H9 (cell line): ENCODE measurements at regions not wholly inside any gene's neighbourhood (a gene's known extent, or its start where the extent isn't known, plus 50 kb on each side); places are given as distances from the start of the nearest gene placed in this dataset.

Experiments used
- DNase-seq: peaks from one replicate; pipeline ENCODE4 v3.0.0-alpha.2; 2017
- H2AFZ ChIP-seq: one replicate; pipeline ENCODE4 v1.6.1; 2013; ENCODE audit warnings: mild to moderate bottlenecking, low read length, control low read depth, moderate library complexity
- H2AK5ac ChIP-seq: 2 replicates; pipeline ENCODE4 v1.6.1; 2013; ENCODE audit warnings: low read length, control low read depth, mixed read lengths; ENCODE audit not compliant: insufficient read length
- H2BK120ac ChIP-seq: one replicate; pipeline ENCODE4 v1.6.1; 2013; ENCODE audit warnings: low read depth, mild to moderate bottlenecking, low read length, control low read depth, inconsistent platforms; ENCODE audit not compliant: poor library complexity, severe bottlenecking
- H2BK12ac ChIP-seq: 2 replicates; pipeline ENCODE4 v1.6.1; 2013; ENCODE audit warnings: low read length, control low read depth, mixed read lengths, low read depth; ENCODE audit not compliant: insufficient read length
- H2BK15ac ChIP-seq: 2 replicates; pipeline ENCODE4 v1.6.1; 2013; ENCODE audit warnings: low read depth, low read length, control low read depth
- H2BK20ac ChIP-seq: one replicate; pipeline ENCODE4 v1.6.1; 2013; ENCODE audit warnings: low read depth, mild to moderate bottlenecking, low read length, control low read depth, inconsistent platforms; ENCODE audit not compliant: poor library complexity, severe bottlenecking
- H2BK5ac ChIP-seq: 2 replicates; pipeline ENCODE4 v1.6.1; 2013; ENCODE audit warnings: low read length, control low read depth, mixed read lengths; ENCODE audit not compliant: insufficient read length
- H3K14ac ChIP-seq: 2 replicates; pipeline ENCODE4 v1.6.1; 2013; ENCODE audit warnings: low read length, control low read depth; ENCODE audit not compliant: insufficient read depth
- H3K18ac ChIP-seq: 2 replicates; pipeline ENCODE4 v1.6.1; 2013; ENCODE audit warnings: low read depth, mild to moderate bottlenecking, mixed read lengths, low read length, control low read depth; ENCODE audit not compliant: insufficient read length
- H3K23ac ChIP-seq: 2 replicates; pipeline ENCODE4 v1.6.1; 2013; ENCODE audit warnings: low read length, control low read depth, mixed read lengths, low read depth; ENCODE audit not compliant: insufficient read length
- H3K23me2 ChIP-seq: 2 replicates; pipeline ENCODE4 v1.6.1; 2013; ENCODE audit warnings: low read depth, mild to moderate bottlenecking, mixed read lengths, low read length, control low read depth; ENCODE audit not compliant: insufficient read length, poor library complexity, severe bottlenecking
- H3K27ac ChIP-seq: 2 replicates; pipeline ENCODE4 v1.5.1; 2013; ENCODE audit warnings: low read length, control low read depth, mixed read lengths, low read depth; ENCODE audit not compliant: insufficient read length
- H3K27me3 ChIP-seq: 2 replicates; pipeline ENCODE4 v1.6.1; 2013; ENCODE audit warnings: low read length, control low read depth, inconsistent platforms; ENCODE audit not compliant: insufficient read depth
- H3K4ac ChIP-seq: 2 replicates; pipeline ENCODE4 v1.6.1; 2013; ENCODE audit warnings: low read depth, mild to moderate bottlenecking, control low read depth, inconsistent platforms, low read length, moderate library complexity
- H3K4me1 ChIP-seq: 2 replicates; pipeline ENCODE4 v1.6.1; 2013; ENCODE audit warnings: low read length, control low read depth, inconsistent platforms; ENCODE audit not compliant: insufficient read depth
- H3K4me2 ChIP-seq: 2 replicates; pipeline ENCODE4 v1.6.1; 2013; ENCODE audit warnings: low read length, control low read depth, mixed read lengths; ENCODE audit not compliant: insufficient read length, insufficient read depth
- H3K56ac ChIP-seq: 2 replicates; pipeline ENCODE4 v1.6.1; 2013; ENCODE audit warnings: low read depth, mild to moderate bottlenecking, mixed read lengths, low read length, control low read depth; ENCODE audit not compliant: insufficient read length
- H3K79me1 ChIP-seq: 2 replicates; pipeline ENCODE4 v1.6.1; 2013; ENCODE audit warnings: low read depth, mild to moderate bottlenecking, moderate library complexity, low read length, control low read depth, inconsistent platforms; ENCODE audit not compliant: insufficient read depth, poor library complexity, severe bottlenecking
- H3K79me2 ChIP-seq: 2 replicates; pipeline ENCODE4 v1.6.1; 2013; ENCODE audit warnings: low read length, control low read depth, inconsistent platforms; ENCODE audit not compliant: insufficient read depth
- H3K9ac ChIP-seq: 2 replicates; pipeline ENCODE4 v1.6.1; 2013; ENCODE audit warnings: low read length, control low read depth, mixed read lengths; ENCODE audit not compliant: insufficient read length; ENCODE audit errors: extremely low read depth
- H3K9me3 ChIP-seq: one replicate; pipeline ENCODE4 v1.6.1; 2013; ENCODE audit warnings: low read depth, low read length, inconsistent platforms; ENCODE audit not compliant: control insufficient read depth
- H3T11ph ChIP-seq: one replicate; pipeline ENCODE4 v1.6.1; 2013; ENCODE audit warnings: mild to moderate bottlenecking, low read length, control low read depth, inconsistent platforms
- H4K20me1 ChIP-seq: one replicate; pipeline ENCODE4 v1.6.1; 2013; ENCODE audit not compliant: control insufficient read depth, insufficient read length, insufficient read depth
- H4K5ac ChIP-seq: 2 replicates; pipeline ENCODE4 v1.6.1; 2013; ENCODE audit warnings: low read depth, mild to moderate bottlenecking, mixed read lengths, low read length, control low read depth; ENCODE audit not compliant: insufficient read length
- H4K8ac ChIP-seq: replicated peaks from 2 replicates; pipeline ENCODE4 v1.6.1; 2013; ENCODE audit warnings: low read length, control low read depth, mixed read lengths, low read depth; ENCODE audit not compliant: insufficient read length
- H4K91ac ChIP-seq: 2 replicates; pipeline ENCODE4 v1.6.1; 2013; ENCODE audit warnings: low read depth, mild to moderate bottlenecking, moderate library complexity, mixed read lengths, low read length, control low read depth; ENCODE audit not compliant: insufficient read length
- H3K27ac Mint-ChIP-seq, 3 experiments: 2 replicates in 2 of 3; 3 replicates in 1 of 3; pipeline ENCODE4 v1.8.0; 2020 to 2021; ENCODE audit warnings: mixed read lengths in 3 of 3, mild to moderate bottlenecking in 1 of 3, moderate library complexity in 1 of 3
- H3K27me3 Mint-ChIP-seq: 2 replicates; pipeline ENCODE4 v1.8.0; 2021; ENCODE audit warnings: low read depth, mild to moderate bottlenecking, moderate library complexity, mixed read lengths
- H3K36me3 Mint-ChIP-seq, 3 experiments: 2 replicates in 2 of 3; 3 replicates in 1 of 3; pipeline ENCODE4 v1.8.0; 2020 to 2021; ENCODE audit warnings: low read depth in 3 of 3, mixed read lengths in 3 of 3; ENCODE audit not compliant: insufficient read depth in 1 of 3
- H3K4me1 Mint-ChIP-seq, 2 experiments: 2 replicates each; pipeline ENCODE4 v1.8.0; 2020; ENCODE audit warnings: mixed read lengths in 2 of 2
- H3K4me3 Mint-ChIP-seq, 2 experiments: 2 replicates in 1 of 2; 3 replicates in 1 of 2; pipeline ENCODE4 v1.8.0; 2020 to 2021; ENCODE audit warnings: mild to moderate bottlenecking in 2 of 2, mixed read lengths in 2 of 2, moderate library complexity in 1 of 2
- H3K9me3 Mint-ChIP-seq, 2 experiments: 2 replicates in 1 of 2; 3 replicates in 1 of 2; pipeline ENCODE4 v1.8.0; 2020; ENCODE audit warnings: mild to moderate bottlenecking in 2 of 2, mixed read lengths in 2 of 2, moderate library complexity in 1 of 2
- WGBS: extraction: QIAGEN DNeasy Blood & Tissue Kit; methylation state at CpG from one replicate; pipeline ENCODE4 v1.1.7; 2013; ENCODE audit warnings: missing lambda C conversion rate, low lambda C conversion rate, mixed read lengths; ENCODE audit not compliant: insufficient read length; ENCODE audit errors: extremely low coverage; 5-methylcytosine and 5-hydroxymethylcytosine counted together
- TF ChIP-seq, protein P1 (sequence below): fragments of 200-600 bp; sonication (generic); conservative IDR thresholded peaks from 3 replicates; pipeline ENCODE4 v1.8.0; 2021; ENCODE audit warnings: antibody characterized with exemption, mild to moderate bottlenecking

DNA sequence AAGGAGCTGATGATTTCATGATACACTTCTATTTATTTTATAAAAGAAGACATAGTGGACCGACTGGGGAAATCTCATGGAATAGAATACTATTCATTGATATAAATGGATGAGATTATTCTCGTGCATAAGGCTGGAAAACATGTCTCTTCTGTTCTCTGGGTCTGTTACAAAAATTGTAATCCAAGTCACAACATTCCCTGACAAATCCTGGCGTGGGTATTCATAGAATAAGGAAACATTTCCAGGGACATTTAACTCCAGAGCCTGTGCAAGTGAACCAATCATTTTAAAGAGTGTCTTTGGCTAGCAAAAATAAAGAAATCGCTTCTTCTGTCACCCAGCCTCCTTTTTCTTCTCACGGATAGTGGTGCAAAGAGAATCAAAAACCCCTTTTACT lies 1148.5 kb upstream of the AUTS2 start:
- no peak overlapping the region for H3K4ac ChIP-seq
- Mint-ChIP-seq H3K27me3 (peaks cover 3% of the 10 kb centered on the region; the same call in 1 of the 2 replicates), H3K27ac (no peak overlapping the region), H3K9me3 (no peaks in the 10 kb centered on the region; a peak in 1 of 5 replicates), H3K4me1 (no peaks in the 10 kb centered on the region), H3K36me3 (no peaks in the 10 kb centered on the region; a peak in 2 of 7 replicates), H3K4me3 (no peak overlapping the region)
- no peak overlapping the region for H2AK5ac ChIP-seq
- no peaks in the 10 kb centered on the region for H3K27me3 ChIP-seq
- H3K79me2 ChIP-seq = no peaks in the 10 kb centered on the region
- H3K18ac ChIP-seq = no peak overlapping the region
- no peak overlapping the region for H3T11ph ChIP-seq
- H3K27ac ChIP-seq = no peak overlapping the region
- H4K8ac ChIP-seq = no peak overlapping the region
- H3K23me2 ChIP-seq = no peaks in the 10 kb centered on the region
- H3K9ac ChIP-seq = no peak overlapping the region
- H3K79me1 ChIP-seq = no peaks in the 10 kb centered on the region
- no peaks in the 10 kb centered on the region for H3K4me1 ChIP-seq
- H3K14ac ChIP-seq = no peak overlapping the region
- TF ChIP-seq, protein P1, sequence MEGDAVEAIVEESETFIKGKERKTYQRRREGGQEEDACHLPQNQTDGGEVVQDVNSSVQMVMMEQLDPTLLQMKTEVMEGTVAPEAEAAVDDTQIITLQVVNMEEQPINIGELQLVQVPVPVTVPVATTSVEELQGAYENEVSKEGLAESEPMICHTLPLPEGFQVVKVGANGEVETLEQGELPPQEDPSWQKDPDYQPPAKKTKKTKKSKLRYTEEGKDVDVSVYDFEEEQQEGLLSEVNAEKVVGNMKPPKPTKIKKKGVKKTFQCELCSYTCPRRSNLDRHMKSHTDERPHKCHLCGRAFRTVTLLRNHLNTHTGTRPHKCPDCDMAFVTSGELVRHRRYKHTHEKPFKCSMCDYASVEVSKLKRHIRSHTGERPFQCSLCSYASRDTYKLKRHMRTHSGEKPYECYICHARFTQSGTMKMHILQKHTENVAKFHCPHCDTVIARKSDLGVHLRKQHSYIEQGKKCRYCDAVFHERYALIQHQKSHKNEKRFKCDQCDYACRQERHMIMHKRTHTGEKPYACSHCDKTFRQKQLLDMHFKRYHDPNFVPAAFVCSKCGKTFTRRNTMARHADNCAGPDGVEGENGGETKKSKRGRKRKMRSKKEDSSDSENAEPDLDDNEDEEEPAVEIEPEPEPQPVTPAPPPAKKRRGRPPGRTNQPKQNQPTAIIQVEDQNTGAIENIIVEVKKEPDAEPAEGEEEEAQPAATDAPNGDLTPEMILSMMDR = no peak
- H4K5ac ChIP-seq = no peak overlapping the region
- no peak overlapping the region for H4K91ac ChIP-seq
- H3K4me2 ChIP-seq = no peak overlapping the region
- H2AFZ ChIP-seq = no peak overlapping the region
- no peak for DNase-seq
- H2BK120ac ChIP-seq = no peak overlapping the region
- no peak overlapping the region for H2BK12ac ChIP-seq
- no peak overlapping the region for H2BK15ac ChIP-seq
- no peak overlapping the region for H2BK20ac ChIP-seq
- no peaks in the 10 kb centered on the region for H4K20me1 ChIP-seq
- H3K56ac ChIP-seq = no peak overlapping the region
- no peak overlapping the region for H3K23ac ChIP-seq
- no peak overlapping the region for H2BK5ac ChIP-seq
- WGBS = no CpG with 5 or more reads among the region's 5 CpGs
- H3K9me3 ChIP-seq = no peaks in the 10 kb centered on the region
